HFFc6 (cell line): ENCODE measurements at regions not wholly inside any gene's neighbourhood (a gene's known extent, or its start where the extent isn't known, plus 50 kb on each side); places are given as distances from the start of the nearest gene placed in this dataset.

ENCODE experiments used
- DNase-seq: peaks from one replicate; pipeline ENCODE4 v3.0.0-alpha.2; 2018
- H3K27ac Mint-ChIP-seq: 2 replicates; pipeline ENCODE4 v1.8.0; 2020; ENCODE audit warnings: mild to moderate bottlenecking, mixed read lengths
- H3K27me3 Mint-ChIP-seq: 2 replicates; pipeline ENCODE4 v1.8.0; 2021; ENCODE audit warnings: mild to moderate bottlenecking, moderate library complexity, mixed read lengths; ENCODE audit not compliant: insufficient read depth
- H3K36me3 Mint-ChIP-seq: 2 replicates; pipeline ENCODE4 v1.8.0; 2021; ENCODE audit warnings: low read depth, mixed read lengths
- H3K4me1 Mint-ChIP-seq: 2 replicates; pipeline ENCODE4 v1.8.0; 2020; ENCODE audit warnings: low read depth, mixed read lengths
- H3K4me3 Mint-ChIP-seq: 2 replicates; pipeline ENCODE4 v1.8.0; 2020; ENCODE audit warnings: mild to moderate bottlenecking, moderate library complexity, mixed read lengths
- H3K9me3 Mint-ChIP-seq: 2 replicates; pipeline ENCODE4 v1.8.0; 2020; ENCODE audit warnings: mild to moderate bottlenecking, mixed read lengths
- TF ChIP-seq, protein P1 (sequence below): fragments of 200-600 bp; sonication (generic); IDR thresholded peaks from 2 replicates; pipeline ENCODE4 v1.5.0; 2021; ENCODE audit warnings: antibody characterized with exemption, mild to moderate bottlenecking

DNA sequence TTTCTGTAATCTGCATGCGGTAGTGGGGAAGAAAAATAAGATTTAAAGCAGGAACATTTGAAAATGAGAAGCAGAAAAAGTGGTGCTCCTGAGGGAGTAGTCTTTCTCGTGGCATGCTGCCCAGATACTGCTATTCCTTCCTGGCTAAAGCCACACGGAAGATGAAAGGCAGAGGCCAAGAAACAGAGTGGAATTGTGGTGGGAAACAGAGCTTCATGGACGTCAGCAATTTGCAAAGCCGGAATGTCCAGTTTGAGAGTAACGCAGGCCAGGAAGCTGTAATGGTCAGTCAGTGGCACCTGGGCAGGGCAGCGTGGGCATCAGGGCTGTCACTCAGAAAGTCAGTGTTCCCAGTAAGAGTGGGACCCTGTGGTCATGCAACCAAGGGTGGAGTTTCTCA, 63.7 kb upstream of the FMR1 start:
- no peak overlapping the region for H3K4me3 Mint-ChIP-seq

DNA sequence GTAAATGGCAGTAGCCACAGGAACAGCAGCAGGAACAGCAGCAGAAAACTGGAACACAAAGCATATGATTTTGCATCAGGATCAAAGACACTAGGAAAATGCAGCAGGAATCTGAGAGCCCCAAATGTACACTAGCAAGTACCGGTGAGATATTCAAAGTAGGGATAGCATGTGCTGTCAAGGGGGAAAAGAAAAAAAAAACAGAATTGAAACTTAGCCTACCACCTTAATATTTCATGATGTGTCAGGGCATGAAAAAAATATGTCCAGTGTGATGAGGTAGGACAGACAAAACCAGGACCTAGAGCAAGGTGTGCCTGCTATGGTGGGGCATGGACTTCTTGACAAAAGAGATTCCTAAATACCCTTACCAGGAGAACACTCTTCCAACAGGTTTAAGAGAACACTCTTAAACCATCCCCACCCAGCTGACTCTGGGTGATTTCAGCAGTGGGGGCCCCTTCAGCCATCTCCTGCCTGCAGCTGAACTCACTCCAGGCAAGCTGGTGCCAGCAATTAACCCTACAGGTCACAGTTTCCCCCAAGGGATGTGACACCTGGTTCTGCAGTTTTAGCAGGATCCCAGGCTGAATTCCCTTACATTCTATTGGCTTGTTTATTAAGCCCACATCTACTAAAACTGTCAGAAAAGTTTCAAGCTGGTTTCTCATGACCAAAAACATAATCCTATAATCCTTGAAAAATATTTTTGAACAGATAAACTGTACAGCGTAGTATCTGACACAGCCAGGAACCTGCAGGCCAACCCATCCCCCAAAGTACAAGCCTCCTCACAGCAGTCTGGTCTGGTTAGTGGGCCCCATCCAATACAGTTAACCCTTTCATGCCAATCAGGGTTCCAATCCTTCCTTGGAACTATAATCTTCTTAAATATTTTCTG, 62.9 kb upstream of the FMR1 start:
- Mint-ChIP-seq H3K9me3 (no peaks in the 10 kb centered on the region), H3K4me3 (no peak overlapping the region), H3K4me1 (no peaks in the 10 kb centered on the region), H3K27me3 (no peaks in the 10 kb centered on the region), H3K27ac (no peak overlapping the region), H3K36me3 (no peaks in the 10 kb centered on the region)
- no peak for DNase-seq
- TF ChIP-seq, protein P1, sequence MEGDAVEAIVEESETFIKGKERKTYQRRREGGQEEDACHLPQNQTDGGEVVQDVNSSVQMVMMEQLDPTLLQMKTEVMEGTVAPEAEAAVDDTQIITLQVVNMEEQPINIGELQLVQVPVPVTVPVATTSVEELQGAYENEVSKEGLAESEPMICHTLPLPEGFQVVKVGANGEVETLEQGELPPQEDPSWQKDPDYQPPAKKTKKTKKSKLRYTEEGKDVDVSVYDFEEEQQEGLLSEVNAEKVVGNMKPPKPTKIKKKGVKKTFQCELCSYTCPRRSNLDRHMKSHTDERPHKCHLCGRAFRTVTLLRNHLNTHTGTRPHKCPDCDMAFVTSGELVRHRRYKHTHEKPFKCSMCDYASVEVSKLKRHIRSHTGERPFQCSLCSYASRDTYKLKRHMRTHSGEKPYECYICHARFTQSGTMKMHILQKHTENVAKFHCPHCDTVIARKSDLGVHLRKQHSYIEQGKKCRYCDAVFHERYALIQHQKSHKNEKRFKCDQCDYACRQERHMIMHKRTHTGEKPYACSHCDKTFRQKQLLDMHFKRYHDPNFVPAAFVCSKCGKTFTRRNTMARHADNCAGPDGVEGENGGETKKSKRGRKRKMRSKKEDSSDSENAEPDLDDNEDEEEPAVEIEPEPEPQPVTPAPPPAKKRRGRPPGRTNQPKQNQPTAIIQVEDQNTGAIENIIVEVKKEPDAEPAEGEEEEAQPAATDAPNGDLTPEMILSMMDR = no peak

More for the DNA sequence above, 63.7 kb upstream of the FMR1 start:
- H3K27ac Mint-ChIP-seq = no peak overlapping the region
- no peaks in the 10 kb centered on the region for H3K4me1 Mint-ChIP-seq
- TF ChIP-seq, protein P1 = no peak
- H3K36me3 Mint-ChIP-seq = no peaks in the 10 kb centered on the region
- no peaks in the 10 kb centered on the region; the same call in 1 of the 2 replicates for H3K9me3 Mint-ChIP-seq
- no peaks in the 10 kb centered on the region for H3K27me3 Mint-ChIP-seq
- no peak for DNase-seq

DNA sequence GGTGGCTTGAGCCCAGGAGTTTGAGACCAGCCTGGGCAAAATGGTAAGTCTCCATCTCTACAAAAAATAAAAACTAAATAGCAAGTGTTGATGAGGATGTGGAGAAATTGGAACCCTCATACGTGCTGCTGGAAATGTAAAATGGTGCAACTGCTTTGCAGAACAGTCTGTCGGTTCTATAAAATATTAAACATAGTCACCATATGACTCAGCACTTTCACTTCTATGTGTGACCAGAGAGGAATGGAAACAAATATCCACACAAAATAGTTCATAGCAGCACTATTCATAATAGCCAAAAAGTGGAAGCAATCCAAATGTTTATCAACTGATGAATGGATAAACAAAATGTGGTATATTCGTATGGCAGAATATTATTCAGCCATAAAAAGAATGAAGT, 60.8 kb upstream of the FMR1 start:
- Mint-ChIP-seq H3K4me3 (no peak overlapping the region), H3K27ac (no peak overlapping the region), H3K36me3 (no peaks in the 10 kb centered on the region), H3K4me1 (no peaks in the 10 kb centered on the region), H3K9me3 (no peaks in the 10 kb centered on the region), H3K27me3 (no peaks in the 10 kb centered on the region)
- TF ChIP-seq, protein P1 = no peak
- no peak for DNase-seq

DNA sequence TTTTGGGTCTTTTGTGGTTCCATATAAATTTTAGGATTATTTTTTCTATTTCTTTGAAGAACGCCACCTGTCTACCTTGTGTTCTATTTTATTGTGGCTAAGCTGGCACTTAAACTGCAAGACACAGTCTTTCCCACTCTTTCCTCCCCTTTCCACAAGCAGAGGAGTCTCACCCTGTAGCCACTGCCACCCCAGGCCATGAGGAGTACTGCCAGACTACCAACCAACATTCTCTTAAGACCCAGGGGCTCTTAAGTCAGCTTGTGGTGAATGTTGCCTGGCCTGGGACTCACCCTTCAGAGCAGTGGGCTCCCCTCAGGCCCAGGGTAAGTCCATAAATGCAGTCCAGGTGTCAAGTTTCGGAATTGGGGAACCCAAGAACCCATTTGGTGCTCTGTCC, 58.0 kb upstream of the FMR1 start:
- H3K36me3 Mint-ChIP-seq = no peaks in the 10 kb centered on the region
- TF ChIP-seq, protein P1 = no peak
- H3K4me3 Mint-ChIP-seq = no peak overlapping the region
- no peak overlapping the region for H3K27ac Mint-ChIP-seq
- no peak for DNase-seq
- no peaks in the 10 kb centered on the region for H3K4me1 Mint-ChIP-seq
- H3K27me3 Mint-ChIP-seq = no peaks in the 10 kb centered on the region
- H3K9me3 Mint-ChIP-seq = no peaks in the 10 kb centered on the region

DNA sequence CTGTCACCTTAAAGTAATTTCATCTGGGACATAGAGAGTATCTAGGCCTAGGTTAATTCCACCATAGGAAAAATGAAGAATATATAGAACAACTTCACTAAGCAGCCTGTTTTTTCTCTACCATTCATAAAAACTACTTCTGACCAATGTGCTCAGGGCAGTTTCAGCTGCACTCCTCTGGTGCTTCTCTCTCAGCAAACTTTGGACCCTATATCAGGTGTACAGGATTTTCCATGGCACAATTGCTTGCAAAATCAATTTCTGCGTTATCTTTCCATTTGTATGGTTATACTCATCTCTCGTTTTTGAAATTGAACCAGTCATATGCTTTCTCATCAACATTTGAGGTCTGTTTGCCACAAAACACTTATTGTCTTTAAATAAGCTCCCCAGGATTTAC, 52.1 kb upstream of the FMR1 start:
- no peaks in the 10 kb centered on the region for H3K9me3 Mint-ChIP-seq
- no peaks in the 10 kb centered on the region for H3K36me3 Mint-ChIP-seq
- H3K27ac Mint-ChIP-seq = no peak overlapping the region
- DNase-seq = no peak
- H3K4me3 Mint-ChIP-seq = no peak overlapping the region
- H3K27me3 Mint-ChIP-seq = no peaks in the 10 kb centered on the region
- TF ChIP-seq, protein P1 = no peak
- no peaks in the 10 kb centered on the region for H3K4me1 Mint-ChIP-seq
